Activated CD4-positive, alpha-beta memory T cell treated with anti-CD3 and anti-CD28 coated beads, Interleukin-2, amount 10 ng/mL, durations not matched to agents 7 days and 5 days (primary cell): ENCODE measurements at regions not wholly inside any gene's neighbourhood (a gene's known extent, or its start where the extent isn't known, plus 50 kb on each side); places are given as distances from the start of the nearest gene placed in this dataset.

Experiments used
- CTCF ChIA-PET: fragments of 350-600 bp; sonication (Branson Sonifier 250); formaldehyde crosslinking; loops from one replicate; lab custom pipeline; 2021; ENCODE audit warnings: antibody characterized with exemption, inconsistent platforms; lab: Charles Lee
- POLR2A ChIA-PET: fragments of 350-600 bp; sonication (Branson Sonifier 250); formaldehyde crosslinking; loops from one replicate; lab custom pipeline; 2021; ENCODE audit warnings: antibody characterized with exemption; lab: Charles Lee
- DNase-seq: peaks from one replicate; pipeline ENCODE4 v3.0.0-alpha.2; 2020
- H3K27ac Mint-ChIP-seq: one replicate; pipeline ENCODE4 v1.8.0; 2021; ENCODE audit warnings: mild to moderate bottlenecking, mixed read lengths
- H3K27me3 Mint-ChIP-seq: one replicate; pipeline ENCODE4 v1.8.0; 2021; ENCODE audit warnings: mixed read lengths
- H3K36me3 Mint-ChIP-seq: one replicate; pipeline ENCODE4 v1.8.0; 2021; ENCODE audit warnings: low read depth, mixed read lengths
- H3K4me1 Mint-ChIP-seq: one replicate; pipeline ENCODE4 v1.8.0; 2021; ENCODE audit warnings: mixed read lengths
- H3K4me3 Mint-ChIP-seq: one replicate; pipeline ENCODE4 v1.8.0; 2021; ENCODE audit warnings: mild to moderate bottlenecking, mixed read lengths
- H3K9me3 Mint-ChIP-seq: one replicate; pipeline ENCODE4 v1.8.0; 2021; ENCODE audit warnings: mixed read lengths

DNA sequence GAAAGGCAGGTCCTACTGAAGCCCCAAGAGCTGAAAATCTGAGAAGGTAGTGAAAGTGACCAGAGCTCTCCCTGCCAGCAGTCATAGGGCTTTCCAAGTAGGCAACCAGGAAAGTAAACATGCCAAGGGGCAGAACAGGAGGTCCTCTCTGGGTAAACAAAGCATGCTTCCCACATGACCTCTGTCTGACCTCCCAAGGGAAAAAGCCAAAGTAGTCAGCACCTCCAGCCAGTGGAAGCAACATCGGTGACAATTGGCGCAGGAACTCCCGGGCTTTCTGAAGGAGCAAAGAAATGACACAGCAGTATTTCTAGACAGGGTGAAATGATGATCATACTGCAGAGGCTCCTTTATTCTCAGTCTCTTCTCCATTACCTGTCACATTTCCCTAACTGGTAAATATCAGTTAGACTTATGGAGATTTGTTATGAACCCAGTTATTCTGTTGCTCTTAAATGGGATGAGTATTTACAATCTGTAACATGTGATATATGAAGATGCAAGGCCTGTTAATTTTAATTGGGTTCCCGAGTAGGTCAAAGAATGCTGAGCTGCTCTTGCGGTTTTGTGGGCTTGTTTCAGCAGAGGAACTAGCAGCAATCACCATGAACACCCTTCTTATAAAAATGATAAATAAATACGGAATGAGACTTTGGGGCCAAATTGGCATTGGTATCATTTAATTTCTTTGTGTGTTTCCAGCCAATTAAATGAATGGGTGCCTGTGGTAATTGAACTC lies 321.0 kb downstream of the RND3 start:
- ChIA-PET CTCF (no interaction called here), POLR2A (no interaction called here)
- Mint-ChIP-seq H3K9me3 (peaks cover 6% of the 10 kb centered on the region), H3K4me3 (no peak overlapping the region), H3K4me1 (peaks cover 2% of the 10 kb centered on the region), H3K36me3 (no peaks in the 10 kb centered on the region), H3K27me3 (no peaks in the 10 kb centered on the region), H3K27ac (no peak overlapping the region)
- no peak for DNase-seq

DNA sequence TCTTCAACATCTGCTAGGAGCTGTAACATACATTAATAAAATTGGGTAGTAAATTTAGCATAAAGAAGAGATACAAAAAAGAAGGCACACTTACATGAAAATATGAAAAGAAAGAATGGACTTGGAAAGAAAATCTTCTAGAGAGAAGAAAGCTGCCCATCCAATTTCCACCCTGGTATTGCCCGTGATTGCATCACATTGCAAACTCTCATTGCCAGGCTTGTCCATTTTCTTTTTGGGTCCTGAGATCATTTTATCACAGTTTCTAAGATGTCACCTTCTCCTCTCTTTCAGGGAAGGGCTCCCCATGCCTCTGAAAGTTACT lies 321.5 kb downstream of the RND3 start:
- H3K4me1 Mint-ChIP-seq: peaks cover 2% of the 10 kb centered on the region
- H3K27me3 Mint-ChIP-seq: no peaks in the 10 kb centered on the region
- H3K36me3 Mint-ChIP-seq: no peaks in the 10 kb centered on the region
- no peak for DNase-seq
- CTCF ChIA-PET: no interaction called here
- no peak overlapping the region for H3K4me3 Mint-ChIP-seq
- H3K9me3 Mint-ChIP-seq: peaks cover 6% of the 10 kb centered on the region
- no peak overlapping the region for H3K27ac Mint-ChIP-seq
- POLR2A ChIA-PET: no interaction called here

DNA sequence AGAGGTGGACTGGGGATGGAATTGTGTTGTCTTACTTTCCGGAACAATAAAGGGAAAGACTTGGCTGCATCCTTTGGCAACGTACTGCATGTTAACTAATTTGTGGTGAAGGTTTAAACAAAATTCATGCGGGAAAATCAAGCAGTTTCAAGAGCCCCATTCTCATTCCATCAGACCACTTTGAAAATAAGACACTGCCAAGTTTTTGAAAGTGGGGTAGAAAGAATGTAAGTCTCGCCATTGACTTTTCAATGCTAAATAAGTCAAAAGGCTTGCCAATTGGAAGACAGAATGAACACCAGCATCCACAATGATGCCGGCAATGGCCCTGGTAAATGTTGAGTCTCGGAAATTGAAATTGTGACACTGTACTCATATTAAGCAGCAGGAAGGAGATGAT lies 322.0 kb downstream of the RND3 start:
- Mint-ChIP-seq H3K9me3 (peaks cover 4% of the 10 kb centered on the region), H3K4me1 (peaks cover 2% of the 10 kb centered on the region), H3K27me3 (no peaks in the 10 kb centered on the region), H3K36me3 (no peaks in the 10 kb centered on the region), H3K27ac (no peak overlapping the region), H3K4me3 (no peak overlapping the region)
- ChIA-PET POLR2A (no interaction called here), CTCF (no interaction called here)
- no peak for DNase-seq

DNA sequence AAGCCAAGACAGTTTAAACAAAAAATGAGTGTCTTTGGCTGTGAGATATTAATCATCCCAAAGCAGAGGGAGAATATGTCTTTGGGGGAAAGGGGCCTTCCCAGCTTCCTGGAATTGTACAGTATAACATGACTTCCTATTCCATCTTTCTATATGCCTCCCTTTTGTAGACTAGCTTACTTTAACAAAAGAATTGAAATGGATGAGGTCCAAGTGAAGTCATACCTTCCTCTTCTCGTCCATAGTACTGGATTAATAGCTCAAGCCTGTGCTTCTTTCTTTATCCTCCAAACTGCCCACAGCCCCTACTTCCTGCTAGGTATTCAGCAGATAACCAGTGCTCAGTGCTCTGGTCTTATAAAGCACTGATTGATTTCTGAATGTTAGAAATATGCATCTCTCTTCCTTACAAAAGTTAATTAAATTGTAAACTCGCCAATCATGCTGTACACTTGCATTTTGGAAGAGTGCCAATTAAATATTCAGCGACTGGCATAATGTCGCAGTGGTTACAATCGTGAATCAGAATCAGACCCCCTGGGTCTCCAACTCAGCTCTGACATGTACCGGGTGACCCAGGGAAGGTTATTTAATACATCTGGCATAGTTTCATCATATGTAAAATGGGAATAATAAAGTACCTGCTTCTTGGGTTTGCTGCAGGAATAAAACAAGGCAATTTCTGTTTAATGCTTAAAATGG lies 325.1 kb downstream of the RND3 start:
- H3K9me3 Mint-ChIP-seq: no peaks in the 10 kb centered on the region
- ChIA-PET CTCF (no interaction called here), POLR2A (no interaction called here)
- DNase-seq: no peak
- H3K36me3 Mint-ChIP-seq: no peaks in the 10 kb centered on the region
- H3K4me3 Mint-ChIP-seq: no peak overlapping the region
- no peak overlapping the region for H3K27ac Mint-ChIP-seq
- H3K27me3 Mint-ChIP-seq: no peaks in the 10 kb centered on the region
- H3K4me1 Mint-ChIP-seq: no peaks in the 10 kb centered on the region

DNA sequence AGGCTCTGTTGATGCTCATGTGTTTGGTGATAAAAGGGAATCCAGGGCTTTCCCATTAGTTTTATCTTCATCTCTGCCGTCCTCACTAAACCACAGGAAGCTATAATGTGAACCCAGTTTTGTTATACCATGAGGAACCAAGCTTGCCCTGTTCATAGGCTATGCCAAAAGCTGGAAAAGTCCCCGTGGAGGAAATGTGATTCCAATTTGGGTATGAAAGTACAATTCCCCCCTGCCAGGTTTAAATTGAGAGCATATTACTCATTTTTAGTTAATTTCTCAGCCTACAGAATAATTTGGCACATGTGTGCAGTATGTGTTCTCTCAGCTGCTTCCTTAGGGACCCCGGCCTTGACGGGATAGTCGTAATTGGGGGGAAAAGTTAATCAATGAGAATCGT lies 327.4 kb downstream of the RND3 start:
- no peaks in the 10 kb centered on the region for H3K36me3 Mint-ChIP-seq
- H3K27me3 Mint-ChIP-seq: no peaks in the 10 kb centered on the region
- no peak for DNase-seq
- POLR2A ChIA-PET: no interaction called here
- no peaks in the 10 kb centered on the region for H3K9me3 Mint-ChIP-seq
- no peak overlapping the region for H3K4me3 Mint-ChIP-seq
- CTCF ChIA-PET: interaction anchor here (0.6 kb wide), 1 partner anchor 744 kb away, joined by 3 read pairs; no protein-coding TSS in a partner anchor
- no peaks in the 10 kb centered on the region for H3K4me1 Mint-ChIP-seq
- no peak overlapping the region for H3K27ac Mint-ChIP-seq

DNA sequence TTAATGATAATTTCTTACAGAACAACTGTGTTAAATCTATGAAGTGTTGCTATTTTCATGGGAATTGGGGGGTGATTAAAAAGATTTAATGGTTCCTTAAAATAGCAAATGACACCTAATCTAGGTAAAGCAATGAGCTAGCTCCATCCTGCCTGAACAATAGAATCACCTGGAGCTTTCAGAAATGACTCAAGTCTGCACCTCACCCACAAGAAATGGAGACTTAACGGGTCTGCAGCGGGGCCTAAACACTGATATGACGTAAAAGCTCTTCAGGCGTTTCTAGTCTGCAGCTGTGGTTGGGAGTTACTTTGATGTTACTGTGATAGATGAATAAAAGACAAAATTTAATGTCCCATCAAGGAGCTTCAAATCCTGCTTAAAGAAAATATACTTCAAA lies 328.2 kb downstream of the RND3 start:
- Mint-ChIP-seq H3K9me3 (no peaks in the 10 kb centered on the region), H3K4me3 (no peak overlapping the region), H3K4me1 (no peaks in the 10 kb centered on the region), H3K36me3 (no peaks in the 10 kb centered on the region), H3K27me3 (no peaks in the 10 kb centered on the region), H3K27ac (no peak overlapping the region)
- ChIA-PET POLR2A (no interaction called here), CTCF (interaction anchor here (0.6 kb wide), 1 partner anchor 745 kb away, joined by 3 read pairs; no protein-coding TSS in a partner anchor)
- no peak for DNase-seq

DNA sequence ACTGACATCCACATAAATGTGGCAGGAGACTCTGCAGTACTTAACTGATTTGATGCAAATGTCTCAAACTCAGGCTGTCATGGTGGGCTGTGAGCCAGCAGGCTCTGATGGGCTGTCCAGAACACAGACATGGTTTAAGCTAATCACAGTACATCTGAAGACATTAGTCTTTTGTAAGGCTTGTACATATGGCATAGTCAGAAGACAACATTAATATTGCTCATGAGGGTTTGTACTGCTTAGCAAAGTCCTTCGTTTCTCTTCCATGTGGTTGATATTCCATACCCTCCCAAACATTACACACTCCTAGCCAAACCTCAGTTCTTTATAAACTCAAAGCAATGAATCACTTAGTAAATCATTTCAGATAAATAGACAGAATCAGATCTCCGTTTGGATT lies 330.6 kb downstream of the RND3 start:
- Mint-ChIP-seq H3K36me3 (no peaks in the 10 kb centered on the region), H3K27ac (no peak overlapping the region), H3K27me3 (no peaks in the 10 kb centered on the region), H3K4me3 (no peak overlapping the region), H3K9me3 (no peaks in the 10 kb centered on the region), H3K4me1 (no peaks in the 10 kb centered on the region)
- ChIA-PET POLR2A (no interaction called here), CTCF (no interaction called here)
- DNase-seq: no peak

DNA sequence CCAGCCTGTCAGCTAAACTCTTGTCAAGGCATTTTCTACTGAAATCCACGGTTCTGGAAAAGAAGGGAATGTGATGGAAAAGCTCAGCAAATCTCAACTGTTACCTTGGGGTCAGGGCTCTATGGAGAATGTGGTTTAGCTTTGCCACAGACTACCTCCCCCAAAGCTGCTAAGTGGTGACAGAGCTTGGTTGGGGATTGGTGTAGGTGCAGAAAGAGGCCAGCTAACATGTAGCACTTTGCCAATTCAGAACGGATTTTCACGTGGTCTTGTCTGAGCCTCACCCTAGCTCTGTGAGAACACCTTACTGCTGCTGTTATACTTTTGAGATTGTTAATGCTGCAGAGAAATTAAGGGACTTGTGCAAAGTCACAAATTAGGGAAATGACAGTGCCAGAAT lies 331.1 kb downstream of the RND3 start:
- no peaks in the 10 kb centered on the region for H3K27me3 Mint-ChIP-seq
- no peaks in the 10 kb centered on the region for H3K9me3 Mint-ChIP-seq
- no peaks in the 10 kb centered on the region for H3K36me3 Mint-ChIP-seq
- H3K4me1 Mint-ChIP-seq: no peaks in the 10 kb centered on the region
- CTCF ChIA-PET: no interaction called here
- no peak overlapping the region for H3K27ac Mint-ChIP-seq
- POLR2A ChIA-PET: no interaction called here
- H3K4me3 Mint-ChIP-seq: no peak overlapping the region
- DNase-seq: no peak

DNA sequence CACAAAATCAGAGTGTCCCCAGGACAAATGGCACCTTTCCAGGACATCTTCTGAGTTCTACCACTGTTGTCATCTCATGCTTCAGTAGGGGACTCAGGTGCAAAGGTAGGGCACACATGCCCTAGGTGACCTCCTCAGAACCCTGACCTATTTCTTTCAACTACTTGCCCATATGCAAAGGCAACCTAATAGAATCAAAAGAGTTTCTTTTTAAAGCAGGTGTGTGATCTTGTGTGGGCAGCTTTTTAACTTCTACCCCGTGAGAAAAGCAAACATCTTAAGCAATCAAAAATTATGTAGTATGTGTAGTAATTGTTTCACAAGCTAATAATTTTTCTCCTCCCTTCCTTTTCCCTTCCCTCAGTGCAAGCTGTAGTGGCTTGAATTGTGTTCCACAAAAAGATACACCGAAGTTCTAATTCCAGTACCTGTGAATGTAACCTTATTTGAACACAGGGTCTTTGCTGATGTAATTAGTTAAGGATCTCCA lies 333.1 kb downstream of the RND3 start:
- no peak overlapping the region for H3K27ac Mint-ChIP-seq

DNA sequence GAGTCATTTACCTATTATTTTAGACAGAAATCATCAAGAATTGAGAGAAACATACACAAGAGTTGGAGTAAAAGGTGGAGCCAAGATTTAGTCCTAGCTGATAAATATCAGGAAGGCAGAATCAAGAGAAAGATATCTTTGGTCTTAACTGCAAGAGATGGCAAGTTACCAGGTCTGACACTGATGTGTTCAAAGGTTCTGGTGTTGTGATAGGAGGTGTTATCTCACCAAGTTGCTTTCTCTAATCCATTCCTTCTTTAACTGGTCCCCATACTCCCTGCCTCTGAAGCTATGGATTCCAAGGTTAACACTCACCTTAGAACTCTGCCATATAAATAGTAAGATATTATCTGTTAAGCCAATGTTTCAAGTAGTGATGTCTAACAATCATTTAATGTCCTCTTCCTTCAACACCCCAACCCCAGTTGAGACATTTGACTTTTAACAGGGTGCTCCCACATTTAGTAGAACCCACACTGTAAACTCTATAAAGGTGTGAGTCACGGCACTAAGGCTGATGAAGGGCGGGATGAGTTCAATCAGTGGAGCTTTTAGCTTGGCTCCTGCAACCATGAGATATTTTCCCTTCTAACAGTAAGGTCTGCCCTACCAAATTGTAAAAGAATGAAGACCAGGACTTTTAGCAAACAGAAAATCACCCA lies 333.7 kb downstream of the RND3 start:
- no peaks in the 10 kb centered on the region for H3K9me3 Mint-ChIP-seq
- H3K27ac Mint-ChIP-seq: no peak overlapping the region
- ChIA-PET POLR2A (no interaction called here), CTCF (no interaction called here)
- no peaks in the 10 kb centered on the region for H3K27me3 Mint-ChIP-seq
- no peak overlapping the region for H3K4me3 Mint-ChIP-seq
- H3K36me3 Mint-ChIP-seq: no peaks in the 10 kb centered on the region
- no peak for DNase-seq
- no peaks in the 10 kb centered on the region for H3K4me1 Mint-ChIP-seq

More for the DNA sequence above, 333.1 kb downstream of the RND3 start:
- ChIA-PET CTCF (no interaction called here), POLR2A (no interaction called here)
- no peak for DNase-seq
- no peak overlapping the region for H3K4me3 Mint-ChIP-seq
- no peaks in the 10 kb centered on the region for H3K4me1 Mint-ChIP-seq
- H3K27me3 Mint-ChIP-seq: no peaks in the 10 kb centered on the region
- no peaks in the 10 kb centered on the region for H3K36me3 Mint-ChIP-seq
- H3K9me3 Mint-ChIP-seq: no peaks in the 10 kb centered on the region

DNA sequence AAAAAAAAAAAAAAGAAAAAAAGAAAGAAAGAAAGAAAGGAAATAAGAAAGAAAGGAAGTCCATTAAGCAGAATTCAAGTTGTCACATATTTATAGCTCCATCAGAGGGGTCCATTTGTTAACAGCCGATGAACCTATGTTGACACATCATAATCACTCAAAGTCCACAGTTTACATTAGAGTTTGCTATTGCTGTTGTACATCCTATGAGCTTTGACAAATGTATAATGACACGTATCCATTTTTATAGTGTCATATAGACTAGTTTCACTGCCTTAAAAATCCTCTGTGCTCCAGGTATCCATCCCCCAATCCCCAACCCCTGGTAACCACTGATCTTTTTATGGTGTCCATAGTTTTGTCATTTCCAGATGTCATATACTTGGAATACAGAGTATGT lies 335.2 kb downstream of the RND3 start:
- DNase-seq: no peak
- CTCF ChIA-PET: interaction anchor here (0.6 to 0.7 kb wide), 2 partner anchors 35 to 579 kb away, joined by 4 to 5 read pairs; no protein-coding TSS in a partner anchor
- no peaks in the 10 kb centered on the region for H3K27me3 Mint-ChIP-seq
- peaks cover 8% of the 10 kb centered on the region for H3K9me3 Mint-ChIP-seq
- no peak overlapping the region for H3K4me3 Mint-ChIP-seq
- POLR2A ChIA-PET: no interaction called here
- no peaks in the 10 kb centered on the region for H3K36me3 Mint-ChIP-seq
- no peaks in the 10 kb centered on the region for H3K4me1 Mint-ChIP-seq
- H3K27ac Mint-ChIP-seq: no peak overlapping the region

DNA sequence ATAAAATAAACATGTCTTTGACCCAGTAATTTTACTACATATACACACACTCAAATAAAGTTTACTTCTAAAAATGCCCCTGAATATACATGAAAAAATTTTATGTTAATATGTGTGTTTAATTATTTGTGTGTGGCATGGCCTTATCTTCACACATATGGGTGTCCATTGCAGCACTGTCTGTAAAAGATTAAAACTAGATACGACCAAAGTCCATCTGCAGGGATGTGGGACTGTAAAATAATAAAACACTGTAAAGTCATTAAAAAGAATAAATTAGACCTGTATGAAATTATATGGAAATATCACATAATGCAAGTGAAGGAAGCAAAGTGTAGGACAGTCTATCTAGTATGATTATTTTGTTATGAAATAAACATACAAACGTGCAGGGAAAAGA lies 337.3 kb downstream of the RND3 start:
- Mint-ChIP-seq H3K36me3 (no peaks in the 10 kb centered on the region), H3K27ac (no peak overlapping the region), H3K9me3 (peaks cover 21% of the 10 kb centered on the region), H3K4me3 (no peak overlapping the region), H3K4me1 (no peaks in the 10 kb centered on the region), H3K27me3 (no peaks in the 10 kb centered on the region)
- no peak for DNase-seq
- ChIA-PET CTCF (no interaction called here), POLR2A (no interaction called here)

DNA sequence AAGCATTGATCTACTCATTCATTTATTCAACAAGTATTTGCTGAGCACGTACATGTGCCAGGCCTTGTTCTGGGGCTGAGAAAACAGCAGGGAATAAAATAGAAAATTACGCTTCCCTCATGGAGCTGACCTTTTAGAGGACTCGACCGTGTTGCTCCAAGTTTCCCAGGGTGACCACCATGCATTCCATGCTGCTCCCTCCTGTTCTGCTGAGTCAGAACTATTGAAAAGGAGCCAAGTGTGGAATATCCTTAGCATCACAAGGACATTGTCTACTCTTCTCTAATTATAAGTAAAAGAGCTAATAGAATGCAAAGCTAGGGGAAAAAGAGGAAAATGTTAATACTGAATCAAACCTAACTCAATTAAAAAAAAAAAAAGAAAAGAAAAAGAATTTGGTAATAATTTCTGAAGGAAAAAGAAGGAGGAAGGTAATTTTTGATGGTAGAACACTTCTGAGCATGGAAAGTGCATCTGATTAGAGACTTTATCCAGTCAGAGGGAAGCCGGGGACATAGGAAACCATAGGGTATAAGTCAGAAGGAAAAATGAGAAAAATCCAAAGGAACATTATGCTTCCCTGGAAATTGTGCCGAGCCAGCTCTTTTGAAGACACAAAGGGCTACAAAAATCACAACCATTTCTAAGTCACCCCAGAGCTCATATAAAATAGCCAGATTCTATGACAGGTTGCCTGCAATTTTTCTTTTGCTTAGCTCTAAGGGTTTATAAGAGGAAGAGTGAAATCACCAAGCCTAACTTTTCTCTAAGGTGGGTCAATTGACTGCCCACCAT lies 339.4 kb downstream of the RND3 start:
- POLR2A ChIA-PET: no interaction called here
- no peaks in the 10 kb centered on the region for H3K27me3 Mint-ChIP-seq
- no peak for DNase-seq
- H3K27ac Mint-ChIP-seq: no peak overlapping the region
- H3K36me3 Mint-ChIP-seq: no peaks in the 10 kb centered on the region
- H3K9me3 Mint-ChIP-seq: peaks cover 22% of the 10 kb centered on the region
- H3K4me3 Mint-ChIP-seq: no peak overlapping the region
- no peaks in the 10 kb centered on the region for H3K4me1 Mint-ChIP-seq
- CTCF ChIA-PET: no interaction called here
